GM10266 (cell line): ENCODE measurements at regions not wholly inside any gene's neighbourhood (a gene's known extent, or its start where the extent isn't known, plus 50 kb on each side); places are given as distances from the start of the nearest gene placed in this dataset.

Experiments
- DNase-seq: peaks from one replicate; pipeline ENCODE4 v3.0.0; 2012; ENCODE audit errors: extremely low spot score
- TF ChIP-seq, protein P1 (sequence below): IDR thresholded peaks from 2 replicates; pipeline ENCODE4 v1.5.1; 2012; ENCODE audit warnings: mild to moderate bottlenecking, low read depth; ENCODE audit not compliant: control insufficient read depth, insufficient read depth; ENCODE audit errors: missing control alignments

DNA sequence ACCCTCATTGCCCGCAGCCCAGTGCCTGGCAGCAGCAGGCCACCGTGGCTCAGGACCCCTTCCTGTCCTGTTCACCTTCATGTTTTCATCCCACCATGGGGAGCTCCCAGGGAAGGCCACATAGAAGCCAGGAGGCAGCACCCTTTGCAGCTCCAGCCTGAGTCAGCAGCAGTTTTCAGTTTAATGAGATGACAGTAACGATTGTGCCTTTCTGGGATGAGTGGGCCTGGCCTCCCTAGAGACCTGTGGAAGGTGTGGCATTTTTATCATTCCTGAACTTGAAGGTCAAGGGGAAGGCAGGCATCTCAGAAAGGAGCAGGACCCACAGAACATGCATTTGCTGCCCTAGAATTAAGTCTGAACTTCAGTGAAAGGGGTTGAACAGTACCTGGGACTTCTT, 532.8 kb downstream of the FUT8 start:
- no peak for DNase-seq
- TF ChIP-seq, protein P1, sequence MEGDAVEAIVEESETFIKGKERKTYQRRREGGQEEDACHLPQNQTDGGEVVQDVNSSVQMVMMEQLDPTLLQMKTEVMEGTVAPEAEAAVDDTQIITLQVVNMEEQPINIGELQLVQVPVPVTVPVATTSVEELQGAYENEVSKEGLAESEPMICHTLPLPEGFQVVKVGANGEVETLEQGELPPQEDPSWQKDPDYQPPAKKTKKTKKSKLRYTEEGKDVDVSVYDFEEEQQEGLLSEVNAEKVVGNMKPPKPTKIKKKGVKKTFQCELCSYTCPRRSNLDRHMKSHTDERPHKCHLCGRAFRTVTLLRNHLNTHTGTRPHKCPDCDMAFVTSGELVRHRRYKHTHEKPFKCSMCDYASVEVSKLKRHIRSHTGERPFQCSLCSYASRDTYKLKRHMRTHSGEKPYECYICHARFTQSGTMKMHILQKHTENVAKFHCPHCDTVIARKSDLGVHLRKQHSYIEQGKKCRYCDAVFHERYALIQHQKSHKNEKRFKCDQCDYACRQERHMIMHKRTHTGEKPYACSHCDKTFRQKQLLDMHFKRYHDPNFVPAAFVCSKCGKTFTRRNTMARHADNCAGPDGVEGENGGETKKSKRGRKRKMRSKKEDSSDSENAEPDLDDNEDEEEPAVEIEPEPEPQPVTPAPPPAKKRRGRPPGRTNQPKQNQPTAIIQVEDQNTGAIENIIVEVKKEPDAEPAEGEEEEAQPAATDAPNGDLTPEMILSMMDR, result no peak

DNA sequence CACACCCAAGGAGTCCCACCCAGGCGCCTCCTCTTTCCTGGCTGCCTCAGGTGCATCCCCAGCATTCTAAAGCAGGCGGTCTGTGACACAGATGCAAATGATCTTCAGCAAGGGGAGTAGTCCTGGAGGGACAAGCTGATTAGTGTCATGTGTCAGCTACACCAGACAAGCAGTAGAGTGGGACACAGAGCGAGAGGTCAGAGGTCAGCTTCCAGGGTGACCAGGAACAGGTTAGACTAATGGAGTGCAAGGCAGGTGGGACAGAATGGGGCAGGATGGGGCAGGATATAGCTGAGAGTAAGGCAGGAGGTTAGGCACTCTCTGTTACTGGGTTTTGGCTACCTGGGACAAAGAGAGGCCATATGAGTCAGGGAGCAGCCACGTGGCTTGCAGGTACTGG, 534.0 kb downstream of the FUT8 start:
- no peak for DNase-seq
- TF ChIP-seq, protein P1, result no peak

DNA sequence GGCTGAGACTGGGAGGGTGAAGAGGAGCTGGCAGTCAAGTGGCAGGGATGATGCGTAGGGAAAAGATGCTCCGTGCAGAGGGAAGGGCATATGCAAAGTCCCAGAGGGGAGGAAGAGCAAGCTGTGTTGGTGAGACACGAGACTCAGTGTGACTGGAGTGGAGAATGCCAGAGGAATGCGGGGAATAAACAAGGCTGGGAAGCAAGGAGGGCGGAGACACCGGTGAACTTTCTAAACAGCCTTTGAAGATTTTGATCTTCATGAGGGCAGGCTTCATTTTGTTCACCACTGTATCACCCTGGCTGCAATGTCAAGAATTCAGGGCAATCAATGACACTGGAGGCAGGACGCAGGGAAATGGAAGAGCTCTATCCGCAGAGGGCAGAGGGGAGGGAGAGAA, 535.8 kb downstream of the FUT8 start:
- no peak for DNase-seq
- TF ChIP-seq, protein P1, result no peak

DNA sequence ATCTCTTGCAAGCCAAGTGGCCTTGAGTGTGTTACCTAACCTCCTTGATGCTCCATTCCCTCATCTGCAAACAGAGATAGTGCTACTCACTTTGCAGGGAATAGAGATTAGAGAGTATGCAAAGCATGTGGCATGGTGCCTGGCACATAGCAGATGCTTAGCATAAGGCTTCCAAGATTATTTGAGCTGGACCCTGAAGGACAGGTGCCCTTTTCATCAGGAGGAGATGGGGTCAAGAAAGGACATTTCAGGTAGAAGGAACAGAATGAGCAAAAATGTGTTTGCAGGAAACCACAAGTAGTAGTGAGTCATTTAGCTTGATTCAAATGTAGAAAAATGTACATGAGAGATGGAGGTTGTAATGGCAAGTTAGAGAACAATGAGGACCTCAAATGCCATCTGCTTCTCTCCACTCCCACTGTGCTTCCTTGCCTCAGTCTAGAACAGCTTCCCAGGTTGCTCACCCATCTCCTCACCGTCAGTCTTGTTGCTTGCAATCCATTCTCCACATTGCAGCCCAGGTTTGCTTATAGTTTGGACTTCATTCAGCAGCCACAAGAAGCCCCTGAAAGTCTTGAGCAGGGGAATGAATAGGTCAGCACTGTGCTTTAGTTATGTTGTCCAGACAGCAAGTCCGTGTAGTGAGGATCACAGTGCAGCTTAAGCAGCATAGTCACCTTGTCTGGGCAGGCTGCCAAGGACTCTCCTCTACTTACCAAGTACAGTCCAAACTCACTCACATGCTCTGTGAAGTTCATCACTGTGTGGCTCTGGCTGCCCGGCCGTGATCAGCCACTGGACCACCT, 536.3 kb upstream of the CCDC196 start:
- TF ChIP-seq, protein P1, result no peak
- DNase-seq, result peak; percentile 15

DNA sequence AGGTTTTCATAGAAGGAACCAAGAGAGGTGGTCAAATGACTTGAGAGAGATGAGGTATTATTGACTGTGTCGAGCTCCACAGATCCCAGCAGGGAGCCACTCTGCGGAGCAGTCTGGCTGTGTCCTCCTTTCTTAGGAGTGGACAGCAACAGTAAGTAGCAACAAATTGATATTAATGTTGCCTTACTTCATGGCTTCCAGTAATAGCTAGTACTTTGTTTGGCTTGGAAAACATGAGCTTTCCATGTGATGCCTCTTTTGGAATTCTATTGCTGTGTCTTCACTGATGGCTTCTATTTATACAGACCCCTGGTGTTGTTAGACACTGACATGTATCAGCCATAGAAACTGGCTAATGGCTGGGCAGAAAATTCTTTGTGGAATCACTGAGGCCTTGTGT, 531.2 kb upstream of the CCDC196 start:
- TF ChIP-seq, protein P1, result no peak
- DNase-seq, result no peak

DNA sequence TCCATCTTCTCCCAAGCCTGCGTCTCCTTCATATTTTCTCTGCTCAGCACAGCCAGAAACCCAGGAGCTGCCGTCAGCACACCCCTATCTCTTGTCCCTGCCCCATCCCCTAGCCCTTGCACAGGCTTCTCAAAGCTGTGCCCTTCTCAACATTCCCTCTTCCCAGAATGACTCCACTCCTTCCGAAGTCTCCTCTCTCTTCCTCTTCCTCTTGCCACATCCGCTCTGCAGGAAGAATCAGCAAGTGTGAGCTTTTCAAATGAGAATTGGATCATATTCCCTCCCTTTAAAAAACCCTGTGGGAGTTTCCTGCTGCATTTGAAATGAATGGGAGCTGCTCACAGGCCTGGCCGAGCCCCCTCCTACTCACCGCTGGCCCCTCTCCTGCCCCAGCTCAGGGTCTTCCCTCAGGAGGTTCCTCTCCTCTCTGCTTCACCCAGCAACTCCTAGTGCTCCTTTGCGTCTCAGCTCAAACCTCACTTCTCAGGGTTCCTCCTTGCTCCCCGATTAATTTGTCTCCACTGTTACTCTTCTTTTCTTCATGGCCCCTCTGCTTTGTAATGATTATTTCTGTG, 528.5 kb upstream of the CCDC196 start:
- DNase-seq, result no peak
- TF ChIP-seq, protein P1, result no peak
